Body of pancreas (tissue), 4 donors: ENCODE measurements at regions not wholly inside any gene's neighbourhood (a gene's known extent, or its start where the extent isn't known, plus 50 kb on each side); places are given as distances from the start of the nearest gene placed in this dataset.

ENCODE experiments used
- ATAC-seq: fragments of 150-250 bp; one replicate; pipeline ENCODE4 v1.9.1; 2016
- DNase-seq, 4 donors: peaks; one replicate each; pipeline ENCODE4 v3.0.0-alpha.2; 2019
- H3K27ac ChIP-seq, 4 donors: fragments of 200-600 bp; sonication (generic); 1 replicate in 3 of 4; 2 replicates in 1 of 4; pipeline versions ENCODE4 v1.5.1 to v1.6.1; 2016 to 2019; ENCODE audit warnings: mild to moderate bottlenecking in 1 of 4, mixed read lengths in 1 of 4, moderate library complexity in 1 of 4
- H3K27me3 ChIP-seq, 2 donors: fragments of 200-600 bp; sonication (generic); one replicate each; pipeline ENCODE4 v1.6.0; 2016; ENCODE audit warnings: mild to moderate bottlenecking in 1 of 2
- H3K36me3 ChIP-seq, 2 donors: fragments of 200-600 bp; sonication (generic); replicated peaks in 1 of 2; 2 replicates each; pipeline ENCODE4 v1.5.1; 2016; ENCODE audit warnings: low read depth in 2 of 2; ENCODE audit not compliant: insufficient read depth in 1 of 2
- H3K4me1 ChIP-seq: fragments of 200-600 bp; sonication (generic); one replicate; pipeline ENCODE4 v1.6.0; 2016
- H3K4me3 ChIP-seq, 2 donors: fragments of 200-600 bp; sonication (generic); 1 replicate in 1 of 2; 2 replicates in 1 of 2; pipeline ENCODE4 v1.5.1; 2016 to 2019
- H3K9me3 ChIP-seq, 3 donors: fragments of 200-600 bp; sonication (generic); 1 replicate in 2 of 3; 2 replicates in 1 of 3; pipeline ENCODE4 v1.5.1; 2016
- POLR2A ChIP-seq, 3 donors: fragments of 450-650 bp; IDR thresholded peaks; one replicate each; pipeline ENCODE4 v1.6.1; 2016; ENCODE audit warnings: antibody characterized with exemption in 3 of 3, mild to moderate bottlenecking in 2 of 3
- WGBS, 2 donors: methylation state at CpG; one replicate each; pipeline ENCODE4 v1.1.5; 2017; 5-methylcytosine and 5-hydroxymethylcytosine counted together
- intact Hi-C: fragments of 100-400 bp; cut with DNase I; formaldehyde crosslinking; loops from one replicate; pipeline ENCODE4 v1.15.1; 2023
- TF ChIP-seq, protein P1 (sequence below), 7 experiments: fragments of 450-650 bp in 4 of 7; fragments of 200-600 bp in 3 of 7; sonication (generic) in 3 of 7; IDR thresholded peaks; one replicate each; pipeline ENCODE4 v1.5.1; 2016 to 2019; ENCODE audit warnings: antibody characterized with exemption in 7 of 7

DNA sequence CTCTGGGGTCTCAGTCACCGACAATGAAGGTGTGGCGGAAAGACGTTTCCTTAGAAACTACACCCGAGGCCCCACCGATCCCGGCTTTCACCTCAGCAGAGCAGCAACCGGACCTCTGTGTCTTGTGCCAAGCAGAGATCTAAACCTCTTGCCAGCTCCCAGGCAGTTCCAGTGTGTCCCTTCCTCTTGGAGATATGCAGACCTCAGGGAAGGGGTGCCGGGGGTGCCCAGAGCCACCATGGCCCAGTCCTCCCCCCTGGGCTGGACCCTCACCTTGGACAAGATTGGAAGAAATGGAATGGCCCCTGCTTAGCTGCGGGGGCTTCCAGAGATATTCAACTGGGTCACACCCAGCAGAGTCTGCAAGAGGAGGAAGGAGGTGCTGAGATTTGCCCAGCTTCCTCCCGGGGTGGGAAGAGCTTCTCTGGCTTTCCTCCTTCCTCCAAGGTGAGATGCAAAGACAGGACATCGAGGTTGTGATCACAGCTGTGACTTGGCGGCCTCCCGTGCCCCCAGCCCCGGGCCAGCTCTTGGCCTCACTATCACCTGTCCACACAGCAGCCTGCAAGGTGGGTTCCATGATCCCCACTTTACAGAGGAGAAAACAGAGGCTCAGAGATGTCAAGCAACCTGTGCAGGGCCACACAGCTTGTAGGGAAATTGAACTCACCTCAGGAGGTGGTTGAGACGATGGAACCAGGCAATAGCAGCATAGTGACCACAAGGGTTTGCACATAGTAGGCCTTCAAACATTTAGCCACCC lies 281.7 kb upstream of the RTL1 start:
- Histone ChIP-seq H3K27ac (no peak overlapping the region), H3K36me3 (no peaks in the 10 kb centered on the region), H3K9me3 (no peaks in the 10 kb centered on the region), H3K4me1 (no peaks in the 10 kb centered on the region), H3K27me3 (no peaks in the 10 kb centered on the region), H3K4me3 (no peak overlapping the region)
- TF ChIP-seq, protein P1, sequence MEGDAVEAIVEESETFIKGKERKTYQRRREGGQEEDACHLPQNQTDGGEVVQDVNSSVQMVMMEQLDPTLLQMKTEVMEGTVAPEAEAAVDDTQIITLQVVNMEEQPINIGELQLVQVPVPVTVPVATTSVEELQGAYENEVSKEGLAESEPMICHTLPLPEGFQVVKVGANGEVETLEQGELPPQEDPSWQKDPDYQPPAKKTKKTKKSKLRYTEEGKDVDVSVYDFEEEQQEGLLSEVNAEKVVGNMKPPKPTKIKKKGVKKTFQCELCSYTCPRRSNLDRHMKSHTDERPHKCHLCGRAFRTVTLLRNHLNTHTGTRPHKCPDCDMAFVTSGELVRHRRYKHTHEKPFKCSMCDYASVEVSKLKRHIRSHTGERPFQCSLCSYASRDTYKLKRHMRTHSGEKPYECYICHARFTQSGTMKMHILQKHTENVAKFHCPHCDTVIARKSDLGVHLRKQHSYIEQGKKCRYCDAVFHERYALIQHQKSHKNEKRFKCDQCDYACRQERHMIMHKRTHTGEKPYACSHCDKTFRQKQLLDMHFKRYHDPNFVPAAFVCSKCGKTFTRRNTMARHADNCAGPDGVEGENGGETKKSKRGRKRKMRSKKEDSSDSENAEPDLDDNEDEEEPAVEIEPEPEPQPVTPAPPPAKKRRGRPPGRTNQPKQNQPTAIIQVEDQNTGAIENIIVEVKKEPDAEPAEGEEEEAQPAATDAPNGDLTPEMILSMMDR (IDR thresholded peaks at IDR 0.05): no peak
- no peak for TF ChIP-seq POLR2A (IDR thresholded peaks at IDR 0.05)
- intact Hi-C loops: no loop called here
- DNase-seq (peak in 1 of 4 donors; percentile 1), ATAC-seq (no peak)
- 77 to 85% methylated on average over 13 to 15 of the region's 15 CpGs for WGBS, 2 donors

DNA sequence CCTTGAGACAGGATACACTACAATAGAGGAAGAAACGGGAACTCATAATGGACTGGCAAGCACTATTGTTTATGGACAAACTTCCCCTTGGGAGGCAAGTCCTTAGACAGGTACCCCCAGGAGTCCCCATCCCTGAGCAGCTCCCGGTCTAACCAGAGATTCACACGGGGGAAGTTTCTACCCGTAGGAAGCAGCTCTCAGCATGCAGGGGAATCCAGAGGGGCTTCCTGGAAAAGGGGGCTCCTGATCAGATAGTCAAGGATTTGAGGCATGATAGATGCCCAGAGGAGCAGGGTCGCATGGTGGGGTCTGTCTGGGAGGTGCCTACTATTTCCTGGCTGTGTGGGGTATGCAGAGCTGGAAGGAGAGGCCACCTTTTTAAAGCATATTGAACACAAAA lies 282.4 kb upstream of the RTL1 start:
- no peak overlapping the region for H3K27ac ChIP-seq
- WGBS, 2 donors: 51 to 53% methylated on average over 5 of the region's 5 CpGs

DNA sequence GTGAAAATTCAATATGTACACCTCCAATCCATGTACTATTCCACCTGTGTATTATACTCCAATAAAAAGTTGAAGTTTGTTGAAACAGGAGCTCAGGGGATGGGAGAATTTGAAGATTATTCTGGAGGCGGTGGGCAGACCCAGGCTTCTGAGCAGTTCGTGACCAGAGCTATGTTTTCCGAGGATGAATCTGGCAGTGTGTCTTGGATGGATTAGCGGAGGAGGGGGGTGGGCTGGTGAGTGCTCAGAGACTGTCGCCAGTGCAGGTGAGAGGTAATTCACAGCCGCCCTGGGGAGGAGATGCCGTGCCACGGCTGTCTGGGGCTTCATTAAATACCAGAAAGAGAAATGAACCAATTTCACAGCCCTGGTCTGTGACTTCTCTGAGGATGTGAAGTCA lies 283.0 kb upstream of the RTL1 start:
- intact Hi-C loops: no loop called here
- 77 to 84% methylated on average over 8 of the region's 8 CpGs for WGBS, 2 donors
- TF ChIP-seq, protein P1 (IDR thresholded peaks at IDR 0.05): no peak
- no peak for TF ChIP-seq POLR2A (IDR thresholded peaks at IDR 0.05)

More for the DNA sequence above, 282.4 kb upstream of the RTL1 start:
- Histone ChIP-seq H3K4me3 (no peak overlapping the region), H3K36me3 (no peaks in the 10 kb centered on the region), H3K27me3 (no peaks in the 10 kb centered on the region), H3K4me1 (no peaks in the 10 kb centered on the region), H3K9me3 (no peaks in the 10 kb centered on the region)
- TF ChIP-seq POLR2A (IDR thresholded peaks at IDR 0.05): no peak
- TF ChIP-seq, protein P1 (IDR thresholded peaks at IDR 0.05): no peak
- DNase-seq (no peak), ATAC-seq (no peak)
- intact Hi-C loops: no loop called here

DNA sequence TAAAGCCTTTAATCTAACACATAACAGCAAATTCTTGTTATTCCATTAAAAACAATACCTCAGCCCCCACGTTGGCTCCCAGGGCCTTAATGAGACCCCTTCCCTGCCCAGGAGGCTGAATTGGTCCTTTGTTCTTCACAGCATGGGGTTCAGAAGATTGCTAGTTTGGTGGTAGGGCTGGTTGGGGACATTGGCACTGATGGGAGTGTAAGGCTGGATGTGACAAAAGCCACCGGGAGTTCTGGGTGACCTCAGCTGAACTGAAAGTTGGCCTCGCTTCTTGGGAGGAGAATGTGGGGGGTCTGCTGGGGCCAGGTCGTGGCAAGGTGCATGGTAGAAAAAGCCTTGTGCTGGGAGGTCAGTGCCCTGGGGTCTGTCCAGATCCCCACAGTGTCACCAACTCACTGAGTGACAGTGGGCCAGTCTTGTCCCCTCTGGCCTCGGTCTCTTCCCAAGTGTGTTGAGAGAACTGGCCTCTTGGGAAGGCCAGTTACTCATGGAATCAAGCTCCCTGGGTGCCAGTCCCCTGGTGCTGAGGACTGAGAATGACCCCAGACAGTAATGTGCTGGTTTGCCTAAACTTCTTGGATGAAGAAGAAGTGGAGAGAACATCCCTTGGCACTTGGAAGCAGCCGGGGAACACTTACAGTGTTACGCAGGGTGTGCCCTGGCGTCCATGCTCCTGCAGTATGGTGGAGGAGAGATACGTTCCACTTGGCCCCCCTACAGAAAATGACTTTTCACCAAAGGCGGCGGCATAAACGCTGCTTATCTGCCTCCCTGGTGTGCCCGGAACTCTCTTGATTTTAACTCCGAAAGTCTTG lies 283.7 kb upstream of the RTL1 start:
- Histone ChIP-seq H3K27ac (no peak overlapping the region), H3K4me3 (no peak overlapping the region), H3K4me1 (no peaks in the 10 kb centered on the region), H3K36me3 (no peaks in the 10 kb centered on the region), H3K9me3 (no peaks in the 10 kb centered on the region), H3K27me3 (no peaks in the 10 kb centered on the region)
- intact Hi-C loops: no loop called here
- WGBS, 2 donors: 74 to 75% methylated on average over 14 of the region's 14 CpGs
- DNase-seq: peak in 1 of 4 donors; percentile 1
- no peak for TF ChIP-seq POLR2A (IDR thresholded peaks at IDR 0.05)
- TF ChIP-seq, protein P1 (IDR thresholded peaks at IDR 0.05): no peak
- ATAC-seq: no peak

More for the DNA sequence above, 283.0 kb upstream of the RTL1 start:
- no peaks in the 10 kb centered on the region for H3K4me1 ChIP-seq
- H3K4me3 ChIP-seq: no peak overlapping the region
- no peak for DNase-seq
- no peak for ATAC-seq
- H3K27ac ChIP-seq: no peak overlapping the region
- H3K36me3 ChIP-seq: no peaks in the 10 kb centered on the region
- no peaks in the 10 kb centered on the region for H3K27me3 ChIP-seq
- H3K9me3 ChIP-seq: no peaks in the 10 kb centered on the region
